ENCODE measurements at regions not wholly inside any gene's neighbourhood (a gene's known extent, or its start where the extent isn't known, plus 50 kb on each side); places are given as distances from the start of the nearest gene placed in this dataset.
"Not testable (repeated sequence)": the region's sequence is repeated elsewhere in the genome, so short reads cannot be mapped to it uniquely, and the experiment has no call there.

- no peak for FAIRE-seq
Observed at GRCh38 chr7:81165070-81165469, 246.2 kb upstream of the SEMA3C start.

GRCh38 chr7:81162771-81163525 lies 244.1 kb upstream of the SEMA3C start:
- no peak for FAIRE-seq

GRCh38 chr7:81162234-81162633 lies 243.4 kb upstream of the SEMA3C start:
- FAIRE-seq, result no peak

DNA sequence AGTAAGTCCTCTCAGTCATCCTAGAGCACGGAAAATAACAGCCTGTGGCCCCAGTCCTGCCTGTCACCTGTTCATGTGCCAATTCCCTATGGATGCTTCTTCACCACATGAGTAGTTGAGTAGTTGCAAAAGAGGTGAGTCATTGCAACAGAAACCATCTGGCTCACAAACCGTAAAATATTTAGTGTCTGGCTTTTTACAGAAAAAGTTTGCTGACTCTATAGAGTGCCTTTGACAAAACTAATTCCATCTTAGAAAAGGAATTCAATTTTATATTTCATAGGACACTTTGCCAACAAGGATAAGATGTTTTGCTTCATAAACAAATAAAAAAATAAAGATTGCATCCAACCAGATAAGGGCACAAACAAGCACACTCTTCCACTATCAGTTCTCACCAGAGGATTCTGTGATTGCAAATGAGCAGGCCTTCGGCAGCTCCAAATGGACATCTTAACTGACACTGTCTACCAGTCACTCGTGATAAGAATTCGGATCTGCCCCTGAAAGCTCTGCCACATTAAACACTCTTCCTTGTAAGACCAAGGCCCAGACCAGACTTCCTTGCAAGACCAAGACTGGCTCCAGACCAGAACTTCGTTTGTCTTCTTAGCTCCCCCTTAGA lies 242.7 kb upstream of the SEMA3C start:
- no peak for FAIRE-seq

- no peak for FAIRE-seq
Observed at GRCh38 chr7:81159402-81159801, 240.6 kb upstream of the SEMA3C start.

GRCh38 chr7:81158189-81158588 lies 239.3 kb upstream of the SEMA3C start:
- no peak for FAIRE-seq

GRCh38 chr7:81155654-81156373 lies 237.0 kb upstream of the SEMA3C start:
- FAIRE-seq, result peak; percentile 62

- FAIRE-seq, result peak; percentile 25
Observed at GRCh38 chr7:81154565-81154964, 235.7 kb upstream of the SEMA3C start.

DNA sequence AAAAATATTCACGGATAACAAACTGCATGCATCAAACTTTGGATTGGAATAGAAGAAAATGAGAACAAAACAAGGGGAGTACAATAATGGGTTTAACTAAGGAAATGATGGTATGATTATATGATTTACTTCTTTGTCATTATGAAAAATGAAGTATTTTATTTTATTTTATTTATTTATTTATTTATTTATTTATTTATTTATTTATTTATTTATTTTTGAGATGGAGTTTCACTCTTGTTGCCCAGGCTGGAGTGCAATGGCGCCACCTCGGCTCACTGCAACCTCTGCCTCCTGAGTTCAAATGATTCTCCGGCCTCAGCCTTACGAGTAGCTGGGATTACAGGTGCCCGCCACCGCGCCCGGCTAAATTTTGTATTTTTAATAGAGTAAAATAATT lies 234.1 kb upstream of the SEMA3C start:
- not testable (repeated sequence) for FAIRE-seq

- no peak for FAIRE-seq
Observed at GRCh38 chr7:81150951-81151361, 232.1 kb upstream of the SEMA3C start.

GRCh38 chr7:81143856-81144255 lies 225.0 kb upstream of the SEMA3C start:
- no peak for FAIRE-seq

- not testable (repeated sequence) for FAIRE-seq
Observed at GRCh38 chr7:81141257-81142205, 222.7 kb upstream of the SEMA3C start.

GRCh38 chr7:81140775-81141174 lies 221.9 kb upstream of the SEMA3C start:
- FAIRE-seq, result no peak

- no peak for FAIRE-seq
Observed at GRCh38 chr7:81140252-81140651, 221.4 kb upstream of the SEMA3C start.

DNA sequence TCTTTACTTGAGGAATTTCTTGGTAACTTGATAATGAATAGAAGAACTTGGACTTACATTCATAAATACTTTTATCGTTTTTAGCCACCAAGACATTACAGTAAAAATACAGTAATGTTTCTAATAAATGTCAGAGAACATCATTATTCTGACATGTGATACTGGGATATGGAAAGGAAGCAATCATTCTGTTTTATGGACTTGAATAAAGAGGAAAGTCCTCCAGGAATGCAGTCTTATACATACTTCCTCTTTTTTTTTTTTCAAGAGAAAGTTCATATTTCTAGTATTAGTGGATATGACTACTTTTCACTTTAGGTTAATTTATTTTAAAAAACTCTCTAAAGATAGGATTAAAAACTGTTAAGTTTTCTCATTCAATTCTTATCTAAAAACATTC lies 220.0 kb upstream of the SEMA3C start:
- FAIRE-seq, result no peak

DNA sequence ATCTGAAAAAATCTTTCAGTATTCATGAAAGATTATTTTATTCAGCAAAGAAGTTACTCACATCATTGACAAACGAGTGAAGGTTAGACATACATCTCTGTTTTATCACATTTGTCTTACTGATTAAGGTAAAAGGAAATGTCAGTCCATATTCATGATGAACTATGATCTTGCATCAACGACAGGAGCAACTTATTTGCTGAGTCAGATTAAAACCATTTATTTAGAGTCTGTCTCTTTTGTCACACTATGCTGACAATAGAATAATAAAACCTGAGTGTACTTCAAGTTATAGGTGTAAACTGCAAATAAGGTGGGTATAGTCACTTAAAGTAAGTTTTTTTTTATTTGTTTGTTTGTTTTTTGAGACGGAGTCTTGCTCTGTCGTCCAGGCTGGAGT lies 216.5 kb upstream of the SEMA3C start:
- no peak for FAIRE-seq

DNA sequence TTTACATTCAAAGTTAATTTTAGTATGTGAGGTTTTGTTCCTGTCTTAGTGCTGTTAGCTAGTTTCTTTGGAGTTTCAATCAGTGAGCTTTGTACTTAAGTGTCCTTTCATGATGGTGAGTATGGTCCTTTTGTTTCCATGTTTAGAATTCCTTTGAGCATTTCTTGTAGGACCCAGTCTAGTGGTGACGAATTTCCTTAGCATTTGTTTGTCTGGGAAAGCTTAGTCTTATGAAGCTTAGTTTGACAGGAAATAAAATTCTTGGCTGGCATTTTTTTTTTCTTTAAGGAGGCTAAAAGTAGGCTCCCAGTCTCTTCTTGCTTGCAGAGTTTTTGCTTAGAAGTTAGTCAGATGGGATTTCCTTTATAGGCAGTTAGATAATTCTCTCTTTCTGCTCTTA lies 209.2 kb upstream of the SEMA3C start:
- FAIRE-seq, result no peak

GRCh38 chr7:81120803-81121202 lies 202.0 kb upstream of the SEMA3C start:
- no peak for FAIRE-seq

- FAIRE-seq, result no peak
Observed at GRCh38 chr7:81120111-81120510, 201.3 kb upstream of the SEMA3C start.

- FAIRE-seq, result no peak
Observed at GRCh38 chr7:81114633-81115032, 195.8 kb upstream of the SEMA3C start.

DNA sequence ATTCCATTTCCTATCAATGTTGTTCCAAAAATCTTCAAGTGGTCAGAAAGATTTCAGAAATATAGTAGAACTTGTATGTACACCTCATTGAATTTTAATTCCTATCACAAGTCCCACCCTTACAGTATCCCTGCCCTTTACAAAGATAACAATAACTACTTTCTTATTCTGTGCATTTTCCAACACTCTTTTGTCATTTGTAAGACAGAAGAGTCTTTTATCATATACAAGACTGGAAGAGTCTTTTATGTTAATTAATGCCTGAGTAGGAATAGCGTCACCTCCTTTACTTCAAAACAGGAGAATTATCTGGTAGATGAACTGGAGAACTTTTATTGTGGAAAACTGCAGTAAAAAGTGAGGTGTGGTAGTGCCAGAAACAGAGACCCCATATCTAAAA lies 193.9 kb upstream of the SEMA3C start:
- no peak for FAIRE-seq

DNA sequence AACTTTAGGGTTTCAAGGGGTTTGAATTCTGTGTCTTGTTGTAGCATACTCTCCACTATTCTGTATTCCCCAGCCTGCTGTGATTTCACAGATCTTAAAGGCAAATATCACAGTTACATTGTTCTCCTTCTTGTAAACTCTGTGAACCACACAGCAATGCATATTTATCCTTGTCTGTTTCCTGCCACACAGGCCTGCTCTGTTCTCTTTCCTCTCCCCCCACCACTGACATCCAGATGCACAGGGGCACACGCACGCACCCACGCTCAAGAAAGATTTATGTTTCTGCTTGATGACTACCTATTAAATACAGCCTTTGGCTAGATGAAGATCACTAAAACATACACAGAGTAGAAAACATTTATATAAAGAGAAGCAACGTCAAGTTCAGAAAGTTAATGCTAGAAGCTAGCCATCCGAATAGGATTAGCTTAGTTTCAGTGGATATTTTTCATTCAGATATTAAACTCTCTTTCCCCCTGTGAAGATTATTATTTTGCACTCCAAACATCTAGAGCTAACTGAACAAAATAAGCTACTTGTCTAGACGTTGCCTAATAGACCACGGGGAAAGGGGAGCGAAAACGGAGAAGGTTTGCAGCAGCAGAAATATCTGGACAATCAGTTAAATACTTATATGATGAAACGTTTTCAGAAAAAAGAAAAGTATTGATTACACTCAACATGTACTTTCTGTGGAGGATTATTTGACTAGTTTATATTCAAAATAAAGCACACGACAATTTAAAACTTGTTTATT lies 193.1 kb upstream of the SEMA3C start:
- FAIRE-seq, result peak; percentile 98
